ENCODE measurements at regions not wholly inside any gene's neighbourhood (a gene's known extent, or its start where the extent isn't known, plus 50 kb on each side); places are given as distances from the start of the nearest gene placed in this dataset.

- TF ChIP-seq CBFB (IDR thresholded peaks at IDR 0.05; ENCODE audit: low read depth) (no peak), ZBTB4 (CRISPR knock-in tag; IDR thresholded peaks at IDR 0.05) (no peak), IRF4 (IDR thresholded peaks at IDR 0.05; ENCODE audit: low read depth, low read length) (no peak)
Measured at GRCh38 chr14:94923786-94924185, 153.9 kb upstream of the GSC start (continued).

GRCh38 chr14:94922595-94923239 is 152.8 kb upstream of the GSC start:
- in situ Hi-C loops (cut with MboI) (no loop called here), intact Hi-C loops (cut with micrococcal nuclease; ENCODE audit: unreplicated experiment) (no loop called here)
- no peak for ATAC-seq
- FAIRE-seq: no peak
- H3K36me3 ChIP-seq (ENCODE audit: control insufficient read depth in 2 of 2, insufficient read depth in 2 of 2, low read length in 1 of 2): no peaks in the 10 kb centered on the region
- H3K4me2 ChIP-seq (ENCODE audit: control insufficient read depth, insufficient read depth): no peak overlapping the region
- H2AFZ ChIP-seq (ENCODE audit: control insufficient read depth, low read depth, low read length): no peak overlapping the region
- H4K20me1 ChIP-seq (ENCODE audit: control insufficient read depth, insufficient read depth): no peaks in the 10 kb centered on the region
- ChIA-PET RAD21 (ENCODE audit: unreplicated experiment) (no interaction called here), SMC1A (ENCODE audit: uncharacterized antibody, unreplicated experiment) (no interaction called here), POLR2A (no interaction called here), CTCF (no interaction called here)
- H3K9ac ChIP-seq (ENCODE audit: control insufficient read depth, insufficient read depth, low read length): no peak overlapping the region
- H3K27me3 ChIP-seq (replicated peaks in 1 of 2; ENCODE audit: control insufficient read depth in 2 of 2, insufficient read depth in 2 of 2, low read length in 1 of 2): no peaks in the 10 kb centered on the region; a peak in 1 of 4 replicates
- WGBS (ENCODE audit: insufficient coverage, insufficient replicate concordance, low lambda C conversion rate, missing lambda C conversion rate): 48% methylated on average over 11 of the region's 11 CpGs
- no peaks in the 10 kb centered on the region for H3K4me1 ChIP-seq (ENCODE audit: control insufficient read depth, insufficient read depth, low read length)
- no TSS peak for BruUV-seq (replicated peaks)
- no peak for DNase-seq (ENCODE audit: low read depth, low spot score)
- no peaks in the 10 kb centered on the region for H3K79me2 ChIP-seq (ENCODE audit: control insufficient read depth, insufficient read depth, low read length)
- H3K27ac ChIP-seq (ENCODE audit: control insufficient read depth, insufficient read depth): no peak overlapping the region
- H3K4me3 ChIP-seq: no peak overlapping the region
- no peaks in the 10 kb centered on the region for H3K9me3 ChIP-seq (replicated peaks; ENCODE audit: control insufficient read depth, insufficient read depth, low read length)
- TF ChIP-seq JUNB (IDR thresholded peaks at IDR 0.05) (no peak), POLR2AphosphoS5 (IDR thresholded peaks at IDR 0.05; ENCODE audit: low read length) (no peak), EED (IDR thresholded peaks at IDR 0.05; ENCODE audit: low read depth) (no peak), NRF1 (conservative IDR thresholded peaks at IDR 0.05; ENCODE audit: low read depth, low read length) (no peak), ELK1 (IDR thresholded peaks at IDR 0.05; ENCODE audit: low read depth, low read length) (no peak), CREM (IDR thresholded peaks at IDR 0.05; ENCODE audit: low read depth) (no peak), ASH2L (IDR thresholded peaks at IDR 0.05; ENCODE audit: borderline replicate concordance, low read depth) (no peak), BHLHE40 (IDR thresholded peaks at IDR 0.05; ENCODE audit: borderline replicate concordance in 1 of 2, low read depth in 2 of 2, low read length in 1 of 2) (no peak), RB1 (IDR thresholded peaks at IDR 0.05; ENCODE audit: borderline replicate concordance) (no peak), PKNOX1 (IDR thresholded peaks at IDR 0.05) (no peak), HCFC1 (IDR thresholded peaks at IDR 0.05; ENCODE audit: low read length) (no peak), KLF5 (IDR thresholded peaks at IDR 0.05; ENCODE audit: partially characterized antibody) (no peak), E4F1 (IDR thresholded peaks at IDR 0.05; ENCODE audit: borderline replicate concordance, partially characterized antibody) (no peak)

Data from GM12878 (cell line).